ENCODE measurements at regions not wholly inside any gene's neighbourhood (a gene's known extent, or its start where the extent isn't known, plus 50 kb on each side); places are given as distances from the start of the nearest gene placed in this dataset.

DNA sequence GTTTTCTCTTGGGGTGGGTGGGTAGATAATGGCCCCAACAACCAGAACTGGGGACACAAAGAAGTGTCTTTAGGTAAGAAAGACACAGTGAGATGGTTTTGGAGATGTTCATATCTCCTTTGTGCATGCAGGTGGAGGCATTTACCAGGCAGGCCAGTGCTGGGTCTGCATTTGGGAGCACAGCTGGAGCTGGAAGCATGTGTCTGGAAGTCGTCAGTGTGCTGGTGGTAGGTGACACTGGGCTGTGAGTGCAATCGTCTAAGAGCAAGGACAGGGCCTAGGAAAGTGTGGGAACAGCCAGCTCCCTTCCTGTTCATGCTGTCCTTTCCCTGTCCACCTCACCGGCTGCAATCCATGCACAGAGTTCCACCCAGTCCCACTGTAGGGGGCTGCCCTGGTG, 88.3 kb upstream of the ZNF32 start:
- DNase-seq (ENCODE audit: low read depth in 2 of 3, low spot score in 2 of 3), result no peak

DNA sequence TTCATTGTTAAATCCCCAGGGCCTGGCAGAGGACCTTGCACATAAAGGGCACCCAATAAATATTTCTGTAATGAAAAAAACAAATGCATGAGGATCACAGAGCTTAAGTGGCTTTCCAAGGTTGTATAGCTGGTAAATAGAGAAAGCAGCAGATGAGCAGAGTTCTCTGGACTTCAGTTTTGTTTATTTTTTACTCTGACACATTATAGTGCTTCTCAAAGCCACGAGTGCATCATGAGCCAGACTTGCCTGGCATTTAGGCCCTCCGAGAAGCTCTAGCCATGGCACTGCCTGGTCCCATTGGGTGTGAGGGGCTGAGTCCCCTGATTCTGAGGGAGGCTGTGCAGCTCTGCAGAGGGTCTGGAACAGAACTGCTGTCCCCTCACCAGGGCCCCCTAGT, 87.2 kb upstream of the ZNF32 start:
- no peak for DNase-seq (ENCODE audit: low read depth in 2 of 3, low spot score in 2 of 3)

DNA sequence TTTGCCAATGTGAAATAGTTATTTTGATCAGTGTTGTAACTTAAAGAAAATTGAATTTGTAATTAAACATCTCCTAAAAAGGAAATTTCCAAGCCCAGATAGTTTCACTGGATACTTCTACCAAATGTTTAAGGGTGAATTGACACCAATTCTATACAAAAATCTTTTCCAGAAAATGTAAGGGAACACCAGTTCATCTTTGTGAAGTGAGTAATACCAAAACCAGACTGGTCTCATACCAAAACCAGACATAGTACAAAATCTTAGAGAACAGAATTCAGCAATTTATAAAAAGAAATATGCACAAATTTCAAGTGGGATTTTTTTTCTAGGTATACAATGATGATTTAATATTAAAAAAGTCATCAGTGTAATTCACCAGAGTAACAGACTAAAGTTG, 86.0 kb upstream of the ZNF32 start:
- no peak for DNase-seq (ENCODE audit: low read depth in 2 of 3, low spot score in 2 of 3)

DNA sequence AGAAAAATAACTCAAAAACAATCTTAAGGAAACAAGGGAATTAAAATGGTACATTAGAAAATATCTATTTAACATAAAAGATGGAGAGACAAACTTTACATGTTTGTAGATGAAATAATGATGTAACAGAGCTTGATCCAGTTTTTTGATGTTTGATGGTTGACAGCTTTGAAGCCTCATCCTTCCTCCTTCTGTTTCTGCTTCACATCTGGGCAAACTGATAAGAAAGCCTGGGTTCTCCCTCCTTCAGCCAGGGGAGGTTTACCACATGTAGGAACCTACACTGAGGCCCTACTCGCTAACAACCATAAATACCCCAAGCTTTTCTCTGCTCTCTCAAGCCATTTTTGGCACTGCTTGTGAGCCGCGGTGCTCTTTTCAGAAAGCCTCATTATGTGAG, 82.8 kb upstream of the ZNF32 start:
- peak in 2 of 3 donors; percentile 19 to 52 for DNase-seq (ENCODE audit: low read depth in 2 of 3, low spot score in 2 of 3)

DNA sequence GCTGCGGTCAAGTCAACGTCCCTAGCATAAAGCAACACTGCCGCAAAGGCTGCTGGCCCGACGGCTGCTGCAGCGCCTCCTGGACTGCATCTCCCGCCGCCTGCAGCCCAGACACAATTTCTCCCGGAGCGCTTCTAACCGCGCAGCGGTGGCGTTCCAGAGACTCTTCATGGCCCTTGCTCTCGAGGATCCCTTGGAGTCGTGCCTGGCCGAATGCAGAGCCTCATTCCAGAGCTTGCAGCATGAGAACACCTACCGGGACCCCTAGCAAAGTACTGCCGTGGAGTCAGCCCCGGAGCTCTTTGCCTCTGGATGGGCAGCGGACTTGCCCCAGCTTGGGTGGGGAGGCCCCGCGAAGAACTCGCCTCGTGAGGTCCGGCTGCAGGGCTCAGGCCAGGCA, 79.7 kb upstream of the ZNF32 start:
- no peak for DNase-seq (ENCODE audit: low read depth in 2 of 3, low spot score in 2 of 3)

DNA sequence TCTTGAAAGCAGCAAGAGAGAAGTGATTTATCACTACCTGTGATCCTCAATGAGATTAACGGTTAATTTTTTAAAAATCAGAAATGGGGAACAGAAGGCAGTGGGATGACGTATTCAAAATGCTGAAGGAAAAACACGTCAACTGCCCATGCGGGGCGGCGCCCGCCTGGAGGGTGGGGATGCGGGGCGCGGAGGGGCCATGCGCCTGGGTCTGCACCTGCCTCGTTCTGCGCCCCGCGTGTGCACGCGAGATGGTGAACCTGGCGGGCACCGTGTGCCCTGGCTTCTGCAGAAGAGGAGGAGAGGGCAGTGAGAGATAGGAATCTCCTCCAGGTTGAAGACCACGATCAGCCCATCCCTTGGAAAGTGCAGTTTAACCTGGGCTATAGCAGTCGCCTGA, 79.3 kb upstream of the ZNF32 start:
- no peak for DNase-seq (ENCODE audit: low read depth in 2 of 3, low spot score in 2 of 3)

DNA sequence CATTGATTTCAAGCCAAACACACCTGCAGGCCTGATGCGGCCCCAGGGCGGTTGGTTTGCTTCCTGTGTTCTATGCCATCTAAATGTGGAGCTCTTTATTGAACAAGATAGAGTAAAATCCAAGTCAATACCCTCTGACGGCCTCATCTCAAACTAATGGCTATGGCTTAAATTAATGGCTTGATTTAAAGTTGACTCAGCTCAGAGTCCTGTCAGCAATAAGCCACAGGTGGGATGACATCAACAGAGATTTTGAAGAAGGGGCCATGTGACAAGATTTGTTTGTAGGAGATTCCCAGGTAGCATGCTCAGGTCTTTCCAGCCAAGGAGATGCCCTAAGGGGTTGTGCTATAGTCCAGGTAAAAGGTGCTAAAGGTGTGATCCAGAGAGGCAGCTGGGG, 66.7 kb upstream of the ZNF32 start:
- DNase-seq (ENCODE audit: low read depth in 2 of 3, low spot score in 2 of 3), result no peak

DNA sequence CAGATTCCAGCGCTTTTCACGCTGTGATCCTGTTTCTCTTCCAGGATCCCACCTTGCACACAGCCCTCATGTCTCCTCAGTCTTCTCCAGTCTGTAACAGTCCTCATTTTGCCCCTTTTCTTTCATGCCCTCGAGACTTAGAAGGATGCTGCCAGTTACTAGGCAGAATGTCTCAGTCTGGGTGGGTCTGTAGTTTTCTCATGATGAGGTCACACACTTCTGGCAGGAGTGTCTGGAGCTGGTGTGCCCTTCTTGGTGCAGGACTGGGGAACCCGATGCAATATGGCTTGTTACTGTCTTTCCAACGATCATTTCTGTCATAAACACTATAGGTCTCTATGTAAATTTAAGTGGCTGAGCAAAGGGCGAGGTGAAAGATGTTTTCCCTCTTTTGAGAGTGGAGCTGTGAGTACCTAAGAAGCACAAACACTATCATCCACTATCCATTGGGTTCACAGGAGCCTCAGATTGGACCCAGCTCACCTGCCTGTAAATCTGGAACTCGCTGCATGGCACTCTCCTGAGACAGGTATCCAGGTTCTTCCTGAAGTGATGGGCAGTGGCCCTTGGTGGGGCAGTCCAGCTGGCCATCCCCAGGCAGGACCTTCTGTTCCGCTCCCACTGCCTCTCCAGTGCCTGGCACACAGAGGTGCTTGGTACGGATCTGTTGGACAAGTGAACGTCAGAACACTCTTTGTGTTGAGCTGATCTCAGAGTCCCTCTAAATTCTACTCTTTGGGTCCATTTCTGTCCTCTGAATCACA, 64.3 kb upstream of the ZNF32 start:
- no peak for DNase-seq (ENCODE audit: low read depth in 2 of 3, low spot score in 2 of 3)

DNA sequence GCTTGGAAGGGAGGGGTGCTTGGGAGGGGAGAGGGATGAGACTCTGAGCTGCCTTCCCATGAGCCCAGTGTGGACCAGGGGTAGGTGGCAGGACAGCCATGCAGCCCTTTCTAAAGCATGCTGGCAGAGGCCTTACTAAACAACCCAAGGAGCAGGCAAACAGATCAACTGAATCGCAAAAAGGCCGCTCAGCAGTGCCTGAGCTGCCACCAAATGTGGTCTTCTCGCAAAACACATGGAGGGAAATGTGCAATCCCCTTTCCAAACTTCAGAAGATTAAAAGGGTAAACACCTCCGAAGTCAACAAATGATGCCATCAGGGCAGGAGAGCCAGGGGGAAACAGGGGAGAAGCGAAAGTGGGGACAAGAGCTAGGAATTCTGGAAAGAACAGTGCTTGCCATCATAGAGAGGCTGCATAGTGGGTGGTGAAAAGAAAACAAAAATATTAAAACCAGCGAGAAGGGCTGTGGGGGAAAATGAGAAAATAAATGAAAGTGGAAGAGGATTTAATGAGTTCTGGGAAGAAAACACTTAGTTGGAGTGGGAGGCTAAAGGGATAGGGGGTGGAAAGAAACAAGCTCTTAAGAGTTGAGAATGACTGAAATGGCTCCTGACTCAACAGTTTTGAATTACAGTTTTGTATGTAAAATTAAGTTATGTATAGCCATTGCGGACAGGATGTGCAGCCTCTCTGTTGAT, 62.2 kb upstream of the ZNF32 start:
- DNase-seq (ENCODE audit: low read depth in 2 of 3, low spot score in 2 of 3), result no peak

DNA sequence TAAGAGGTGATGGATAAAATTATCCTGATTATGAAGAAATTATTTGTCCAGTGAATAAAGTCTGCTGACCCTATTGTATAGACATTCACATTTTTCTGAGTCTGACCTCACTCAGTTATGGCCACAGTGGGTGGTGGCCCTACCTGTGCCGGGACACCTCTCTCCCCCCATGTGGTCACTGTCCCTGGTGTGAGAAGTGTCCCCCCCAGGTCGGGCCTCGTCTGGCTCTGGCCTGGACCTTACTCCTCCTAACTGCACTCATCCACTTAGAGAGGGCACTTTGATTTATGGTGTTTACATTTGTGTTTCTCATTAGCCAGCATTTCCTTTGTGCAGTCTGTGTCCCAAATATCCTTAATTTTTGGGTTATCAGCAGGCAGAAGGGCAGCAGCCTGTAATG, 59.6 kb upstream of the ZNF32 start:
- DNase-seq (ENCODE audit: low read depth in 2 of 3, low spot score in 2 of 3), result no peak

DNA sequence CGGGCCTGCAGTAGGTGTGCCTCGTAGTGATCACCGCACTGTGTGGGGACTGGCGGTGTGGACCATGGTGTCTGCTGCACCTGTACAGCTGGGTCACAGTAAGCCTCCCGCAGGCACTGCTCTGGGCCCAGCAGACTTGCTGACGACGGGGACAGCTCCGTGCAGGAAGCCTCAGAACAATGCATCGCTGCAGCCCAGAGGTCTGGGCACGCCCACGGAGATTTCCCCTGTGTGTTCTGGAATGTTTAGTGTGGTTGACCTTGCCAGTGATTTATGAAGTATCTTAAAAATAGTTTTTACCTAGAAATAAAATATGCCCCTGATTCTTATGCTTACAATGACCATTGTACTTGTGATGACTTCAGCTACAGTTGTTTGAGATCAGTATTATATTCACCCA, 59.1 kb upstream of the ZNF32 start:
- DNase-seq (ENCODE audit: low read depth in 2 of 3, low spot score in 2 of 3), result no peak

DNA sequence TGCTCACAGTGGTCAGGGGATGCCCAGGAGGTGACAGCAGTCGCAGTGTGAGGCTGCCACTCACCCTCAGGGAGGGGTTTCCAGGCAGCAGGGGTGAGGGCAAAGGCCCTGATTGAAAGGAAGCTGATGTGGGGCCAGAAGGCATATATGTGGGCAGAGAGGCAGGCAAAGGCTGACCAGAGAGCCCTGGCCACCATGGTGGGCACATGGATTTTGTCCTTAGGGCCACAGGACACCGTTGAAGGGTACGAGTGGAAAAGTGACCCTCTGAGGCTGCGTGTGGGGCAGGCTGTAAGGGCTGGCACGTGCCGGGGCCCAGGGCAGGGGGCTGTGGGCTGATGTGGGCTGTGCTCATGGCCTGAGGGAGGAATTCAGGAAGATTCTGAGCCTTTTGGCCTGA, 57.5 kb upstream of the ZNF32 start:
- DNase-seq (ENCODE audit: low read depth in 2 of 3, low spot score in 2 of 3), result no peak

DNA sequence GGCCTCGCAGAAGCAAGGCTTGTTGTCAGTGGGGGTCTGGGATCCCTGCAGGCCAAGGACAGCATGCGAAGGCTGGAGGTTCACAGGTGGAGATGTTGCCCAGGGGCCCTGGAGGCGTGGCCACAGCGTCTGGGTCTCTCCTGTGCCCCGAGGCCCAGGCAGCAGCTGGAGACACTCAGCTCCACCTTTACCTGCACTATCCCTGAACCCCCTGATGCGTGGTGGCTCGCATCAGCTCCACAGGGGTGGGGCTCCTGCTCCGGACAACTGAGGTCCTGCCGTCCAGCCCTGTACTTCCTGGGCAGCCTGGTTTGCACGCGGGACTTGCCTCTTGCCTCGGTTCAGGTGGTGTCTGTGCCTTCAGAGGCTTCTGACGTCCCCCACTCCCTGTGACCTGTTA, 54.6 kb upstream of the ZNF32 start:
- no peak for DNase-seq (ENCODE audit: low read depth in 2 of 3, low spot score in 2 of 3)

DNA sequence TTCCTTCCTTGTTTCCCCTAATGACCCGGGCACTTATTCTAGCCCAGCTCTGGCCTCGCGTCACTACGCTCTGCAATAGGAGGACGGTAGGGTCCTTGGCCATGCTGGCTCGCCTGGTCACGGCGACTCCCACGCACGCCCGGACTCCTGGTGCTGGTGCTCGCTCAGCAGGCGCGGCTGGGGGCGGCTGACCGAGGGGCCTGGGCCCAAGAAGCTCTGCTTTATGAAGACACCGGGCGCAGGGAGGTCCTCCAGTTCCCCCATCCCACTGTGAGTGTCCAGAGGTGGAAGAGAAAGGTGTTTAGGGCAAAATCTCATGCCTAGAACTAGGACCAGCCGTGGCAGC, 54.2 kb upstream of the ZNF32 start:
- no peak for DNase-seq (ENCODE audit: low read depth in 2 of 3, low spot score in 2 of 3)

DNA sequence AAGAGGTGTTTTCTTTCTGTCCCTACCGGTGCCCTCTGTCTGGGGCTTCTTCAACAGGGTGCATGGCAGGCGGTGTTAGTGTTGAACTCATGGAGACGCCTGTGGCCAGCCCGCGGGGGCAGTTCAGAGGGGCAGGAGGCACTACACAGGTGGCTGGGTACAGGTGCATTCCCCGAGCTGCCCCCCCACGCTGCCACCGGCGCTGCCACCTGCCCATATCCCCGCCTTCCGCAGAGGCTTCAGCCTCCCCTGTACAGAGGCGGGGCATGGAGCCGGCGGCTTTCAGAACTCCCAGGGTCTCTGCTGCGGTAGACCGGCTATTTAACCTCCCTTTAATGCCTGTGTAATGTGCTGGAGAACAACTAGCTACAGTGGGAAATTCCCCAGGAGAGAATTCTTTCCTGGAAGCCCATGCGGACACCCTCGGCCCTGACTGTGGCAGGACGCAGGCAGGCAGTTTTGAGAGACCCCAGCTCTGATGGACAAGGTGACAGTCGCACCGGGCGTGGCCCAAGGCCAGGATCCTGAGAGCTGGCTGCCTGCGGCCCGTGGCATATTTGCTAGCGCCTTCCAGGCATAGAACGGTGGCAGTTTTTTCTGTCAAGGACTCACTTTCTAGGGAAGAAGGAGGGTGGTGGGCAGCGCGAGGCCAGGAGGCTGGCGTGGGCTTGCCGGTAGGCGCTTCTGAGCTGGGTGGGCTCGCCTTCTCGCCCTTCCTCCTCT, 53.7 kb upstream of the ZNF32 start:
- no peak for DNase-seq (ENCODE audit: low read depth in 2 of 3, low spot score in 2 of 3)

DNA sequence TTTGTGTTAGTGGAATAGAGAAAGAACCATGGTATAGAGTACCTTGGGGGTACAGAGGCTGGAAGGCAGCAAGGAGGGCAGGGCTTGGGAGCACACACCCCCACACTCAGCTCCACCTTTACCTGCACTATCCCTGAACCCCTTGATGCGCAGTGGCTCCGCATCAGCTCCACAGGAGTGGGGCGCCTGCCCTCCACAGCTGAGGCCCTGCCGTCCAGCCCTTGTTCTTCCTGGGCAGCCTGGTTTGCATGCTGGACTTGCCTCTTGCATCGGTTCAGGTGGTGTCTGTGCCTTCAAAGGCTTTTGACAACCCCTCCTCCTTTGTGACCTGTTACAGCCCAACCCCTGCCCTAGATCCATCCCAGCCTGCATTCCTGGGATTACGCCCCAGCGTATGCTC, 52.6 kb upstream of the ZNF32 start:
- DNase-seq (ENCODE audit: low read depth in 2 of 3, low spot score in 2 of 3), result no peak

DNA sequence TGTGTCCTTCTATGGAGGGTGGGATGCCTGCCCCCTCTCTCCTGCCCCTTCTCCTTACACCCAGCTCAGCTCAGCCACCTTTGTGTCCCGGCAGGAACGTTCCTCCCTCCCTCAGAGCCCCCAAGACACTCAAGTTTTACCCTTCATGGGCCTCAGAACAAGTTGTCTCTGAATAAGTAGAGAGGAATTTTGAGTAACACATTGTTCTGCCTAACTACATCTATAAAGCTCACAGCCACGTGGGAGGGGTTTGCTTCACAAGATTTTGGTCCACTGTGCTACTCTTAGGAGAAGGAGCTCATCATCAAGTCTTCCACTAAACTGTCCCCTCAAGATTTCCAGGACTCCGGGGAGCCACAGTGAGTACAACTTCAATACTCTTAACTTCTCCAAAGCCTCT, 51.6 kb upstream of the ZNF32 start:
- DNase-seq (ENCODE audit: low read depth in 2 of 3, low spot score in 2 of 3), result no peak

DNA sequence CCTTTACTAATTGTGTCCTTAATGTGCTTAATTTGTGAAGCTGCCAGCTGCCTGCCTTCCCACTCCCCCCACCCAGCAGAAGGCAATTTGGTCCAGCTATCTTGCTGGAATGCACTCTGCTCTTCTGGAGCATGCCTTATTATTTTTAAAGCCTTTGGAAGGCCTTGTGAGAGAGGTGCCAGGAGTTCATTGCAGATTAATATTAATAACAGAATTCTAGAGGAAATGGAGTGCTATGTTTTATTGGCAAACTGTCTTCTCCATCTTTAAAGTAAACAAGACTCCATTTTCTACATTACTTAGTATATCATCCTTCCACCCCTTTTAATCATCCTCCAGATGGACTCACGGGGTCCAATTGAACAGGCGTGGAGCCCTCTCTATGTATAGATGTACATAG, 50.8 kb upstream of the ZNF32 start:
- DNase-seq (ENCODE audit: low read depth in 2 of 3, low spot score in 2 of 3), result no peak
